ENCODE measurements at regions not wholly inside any gene's neighbourhood (a gene's known extent, or its start where the extent isn't known, plus 50 kb on each side); places are given as distances from the start of the nearest gene placed in this dataset.

- no peak overlapping the region for H3K27ac ChIP-seq
- no peak for TF ChIP-seq CTCF (conservative IDR thresholded peaks at IDR 0.05)
Measured at GRCh38 chr21:36555199-36555800, 75.4 kb upstream of the CLDN14 start.

DNA sequence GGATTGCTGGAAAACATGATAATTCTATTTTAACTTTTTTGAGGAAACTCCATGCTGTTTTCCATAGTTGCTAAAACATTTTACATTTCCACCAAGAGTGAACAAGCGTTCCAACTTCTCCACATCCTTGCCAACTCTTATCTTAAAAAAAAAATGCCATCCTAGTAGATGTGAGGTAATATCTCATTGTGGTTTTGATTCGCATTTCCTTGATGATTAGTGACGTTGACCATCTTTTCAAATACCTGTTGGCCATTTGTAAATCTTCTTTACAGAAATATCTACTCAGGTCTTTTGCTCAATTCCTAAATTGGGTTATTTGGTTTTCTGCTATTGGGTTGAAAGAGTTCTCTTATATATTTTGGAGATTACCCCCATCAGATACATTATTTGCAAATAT lies 77.4 kb upstream of the CLDN14 start:
- H3K27ac ChIP-seq: no peak overlapping the region
- no peak for TF ChIP-seq CTCF (conservative IDR thresholded peaks at IDR 0.05)

GRCh38 chr21:36560933-36561575 lies 81.1 kb upstream of the CLDN14 start:
- no peak for TF ChIP-seq CTCF (conservative IDR thresholded peaks at IDR 0.05)
- no peak overlapping the region for H3K27ac ChIP-seq

GRCh38 chr21:36563341-36563926 lies 83.5 kb upstream of the CLDN14 start:
- no peak for TF ChIP-seq CTCF (conservative IDR thresholded peaks at IDR 0.05)
- H3K27ac ChIP-seq: no peak overlapping the region

DNA sequence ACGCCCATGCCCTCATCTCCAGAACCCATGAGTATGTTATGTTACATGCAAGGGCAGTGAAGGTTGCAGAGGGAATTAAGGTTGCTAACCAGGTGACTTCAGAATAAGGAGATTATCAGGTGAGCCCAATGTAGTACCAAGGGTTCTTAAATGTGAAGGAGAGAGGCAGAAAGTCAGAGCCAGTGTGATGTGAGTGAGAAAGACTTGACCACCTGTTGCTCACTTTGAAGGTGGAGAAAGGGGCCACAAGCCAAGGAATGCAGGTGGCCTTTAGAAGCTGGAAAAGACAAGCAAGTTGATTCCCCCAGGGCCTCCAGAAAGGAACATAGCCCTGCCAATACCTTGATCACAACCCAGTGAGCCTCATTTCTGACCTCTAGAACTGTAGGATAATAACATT lies 84.7 kb upstream of the CLDN14 start:
- no peak for TF ChIP-seq CTCF (conservative IDR thresholded peaks at IDR 0.05)
- no peak overlapping the region for H3K27ac ChIP-seq

- H3K27ac ChIP-seq: no peak overlapping the region
- TF ChIP-seq CTCF (conservative IDR thresholded peaks at IDR 0.05): no peak
Measured at GRCh38 chr21:36565540-36565939, 85.6 kb upstream of the CLDN14 start.

DNA sequence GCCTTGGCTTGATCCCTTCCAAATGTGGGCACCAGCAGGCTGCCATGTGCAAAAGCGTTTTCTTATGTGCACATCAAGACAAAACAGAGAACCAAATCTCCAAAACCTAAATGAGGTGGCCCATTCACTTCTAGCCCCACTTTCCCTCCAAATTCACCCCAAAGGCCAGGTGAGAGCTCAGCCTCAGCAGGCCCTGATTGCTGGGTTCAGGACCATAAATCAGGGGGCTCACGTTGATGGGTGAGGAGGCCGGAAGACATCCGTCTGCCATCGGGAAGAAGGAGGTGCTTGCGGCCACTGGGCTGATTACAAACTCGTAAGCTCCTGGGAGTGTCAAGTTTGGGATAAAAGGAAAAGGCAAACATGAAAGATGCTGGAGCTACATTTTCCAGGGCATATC lies 86.7 kb upstream of the CLDN14 start:
- no peak overlapping the region for H3K27ac ChIP-seq
- no peak for TF ChIP-seq CTCF (conservative IDR thresholded peaks at IDR 0.05)
